ENCODE measurements at regions not wholly inside any gene's neighbourhood (a gene's known extent, or its start where the extent isn't known, plus 50 kb on each side); places are given as distances from the start of the nearest gene placed in this dataset.

GRCh38 chr18:42157878-42158277 is 202.8 kb downstream of the PIK3C3 start:
- no peak for ATAC-seq (ENCODE audit: low read depth)
- H3K36me3 ChIP-seq (ENCODE audit: low read depth): no peaks in the 10 kb centered on the region
- no peaks in the 10 kb centered on the region for H3K27me3 ChIP-seq (ENCODE audit: insufficient read depth, poor library complexity, severe bottlenecking)
- no peak for DNase-seq (ENCODE audit: low spot score)
- H3K4me1 ChIP-seq (ENCODE audit: insufficient read depth, poor library complexity, severe bottlenecking): no peaks in the 10 kb centered on the region
- H3K27ac ChIP-seq (ENCODE audit: poor library complexity, severe bottlenecking): no peak overlapping the region
- H3K4me3 ChIP-seq (ENCODE audit: severe bottlenecking): no peak overlapping the region
- no peaks in the 10 kb centered on the region for H3K9me3 ChIP-seq (ENCODE audit: severe bottlenecking)
- no peak for TF ChIP-seq CTCF (IDR thresholded peaks at IDR 0.05; ENCODE audit: poor library complexity, severe bottlenecking)

- Histone ChIP-seq H3K9me3 (ENCODE audit: severe bottlenecking) (no peaks in the 10 kb centered on the region), H3K27me3 (ENCODE audit: insufficient read depth, poor library complexity, severe bottlenecking) (no peaks in the 10 kb centered on the region), H3K27ac (ENCODE audit: poor library complexity, severe bottlenecking) (no peak overlapping the region), H3K36me3 (ENCODE audit: low read depth) (no peaks in the 10 kb centered on the region), H3K4me1 (ENCODE audit: insufficient read depth, poor library complexity, severe bottlenecking) (no peaks in the 10 kb centered on the region), H3K4me3 (ENCODE audit: severe bottlenecking) (no peak overlapping the region)
- no peak for DNase-seq (ENCODE audit: low spot score)
- no peak for TF ChIP-seq CTCF (IDR thresholded peaks at IDR 0.05; ENCODE audit: poor library complexity, severe bottlenecking)
- ATAC-seq (ENCODE audit: low read depth): no peak
Observed at GRCh38 chr18:42159146-42159545, 204.1 kb downstream of the PIK3C3 start.

GRCh38 chr18:42163321-42163720 is 208.3 kb downstream of the PIK3C3 start:
- H3K27ac ChIP-seq (ENCODE audit: poor library complexity, severe bottlenecking): no peak overlapping the region
- no peak for ATAC-seq (ENCODE audit: low read depth)
- H3K4me1 ChIP-seq (ENCODE audit: insufficient read depth, poor library complexity, severe bottlenecking): no peaks in the 10 kb centered on the region
- H3K36me3 ChIP-seq (ENCODE audit: low read depth): no peaks in the 10 kb centered on the region
- TF ChIP-seq CTCF (IDR thresholded peaks at IDR 0.05; ENCODE audit: poor library complexity, severe bottlenecking): no peak
- H3K4me3 ChIP-seq (ENCODE audit: severe bottlenecking): no peak overlapping the region
- H3K27me3 ChIP-seq (ENCODE audit: insufficient read depth, poor library complexity, severe bottlenecking): no peaks in the 10 kb centered on the region
- DNase-seq (ENCODE audit: low spot score): no peak
- H3K9me3 ChIP-seq (ENCODE audit: severe bottlenecking): no peaks in the 10 kb centered on the region

GRCh38 chr18:42164556-42164955 is 209.5 kb downstream of the PIK3C3 start:
- ATAC-seq (ENCODE audit: low read depth): no peak
- Histone ChIP-seq H3K9me3 (ENCODE audit: severe bottlenecking) (no peaks in the 10 kb centered on the region), H3K4me3 (ENCODE audit: severe bottlenecking) (no peak overlapping the region), H3K27me3 (ENCODE audit: insufficient read depth, poor library complexity, severe bottlenecking) (no peaks in the 10 kb centered on the region), H3K27ac (ENCODE audit: poor library complexity, severe bottlenecking) (no peak overlapping the region), H3K36me3 (ENCODE audit: low read depth) (no peaks in the 10 kb centered on the region), H3K4me1 (ENCODE audit: insufficient read depth, poor library complexity, severe bottlenecking) (no peaks in the 10 kb centered on the region)
- no peak for DNase-seq (ENCODE audit: low spot score)
- no peak for TF ChIP-seq CTCF (IDR thresholded peaks at IDR 0.05; ENCODE audit: poor library complexity, severe bottlenecking)

- DNase-seq (ENCODE audit: low spot score) (no peak), ATAC-seq (ENCODE audit: low read depth) (no peak)
- Histone ChIP-seq H3K9me3 (ENCODE audit: severe bottlenecking) (no peaks in the 10 kb centered on the region), H3K4me1 (ENCODE audit: insufficient read depth, poor library complexity, severe bottlenecking) (no peaks in the 10 kb centered on the region), H3K36me3 (ENCODE audit: low read depth) (no peaks in the 10 kb centered on the region), H3K4me3 (ENCODE audit: severe bottlenecking) (no peak overlapping the region), H3K27ac (ENCODE audit: poor library complexity, severe bottlenecking) (no peak overlapping the region), H3K27me3 (ENCODE audit: insufficient read depth, poor library complexity, severe bottlenecking) (no peaks in the 10 kb centered on the region)
- TF ChIP-seq CTCF (IDR thresholded peaks at IDR 0.05; ENCODE audit: poor library complexity, severe bottlenecking): no peak
Observed at GRCh38 chr18:42165922-42166513, 211.0 kb downstream of the PIK3C3 start.
